ENCODE measurements at regions not wholly inside any gene's neighbourhood (a gene's known extent, or its start where the extent isn't known, plus 50 kb on each side); places are given as distances from the start of the nearest gene placed in this dataset.
"Not testable (repeated sequence)": the region's sequence is repeated elsewhere in the genome, so short reads cannot be mapped to it uniquely, and the experiment has no call there.

DNA sequence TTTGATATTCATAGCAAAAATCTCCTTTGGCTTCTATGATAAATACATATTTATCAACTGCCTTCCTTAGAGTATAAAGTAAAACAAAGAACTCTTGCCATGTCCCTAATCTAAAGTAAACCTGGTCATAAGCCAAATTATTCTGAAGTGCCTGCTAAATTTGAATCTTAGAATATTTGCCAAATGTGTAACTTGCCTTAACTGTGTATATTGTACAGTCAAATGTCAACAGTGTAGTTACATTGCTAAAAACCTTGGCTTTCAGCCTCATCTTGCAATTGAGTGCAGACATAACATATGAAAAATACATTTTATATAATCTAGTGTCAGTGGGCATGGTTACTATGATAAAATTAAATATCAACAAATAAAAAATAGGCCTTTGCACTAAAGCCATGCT, 583.4 kb upstream of the ADAMTS5 start:
- H3K27ac ChIP-seq: no peak overlapping the region
- TF ChIP-seq ZFX (IDR thresholded peaks at IDR 0.05) (no peak), CTCF (conservative IDR thresholded peaks at IDR 0.05) (no peak)

- TF ChIP-seq CTCF (conservative IDR thresholded peaks at IDR 0.05): no peak
- TF ChIP-seq ZFX (IDR thresholded peaks at IDR 0.05): no peak
Observed at GRCh38 chr21:27548486-27548885, 581.6 kb upstream of the ADAMTS5 start.

GRCh38 chr21:27545754-27546349, 579.0 kb upstream of the ADAMTS5 start:
- H3K27ac ChIP-seq: no peak overlapping the region
- TF ChIP-seq CTCF (conservative IDR thresholded peaks at IDR 0.05): no peak
- TF ChIP-seq ZFX (IDR thresholded peaks at IDR 0.05): no peak

More at GRCh38 chr21:27548486-27548885, 581.6 kb upstream of the ADAMTS5 start:
- H3K27ac ChIP-seq: no peak overlapping the region

DNA sequence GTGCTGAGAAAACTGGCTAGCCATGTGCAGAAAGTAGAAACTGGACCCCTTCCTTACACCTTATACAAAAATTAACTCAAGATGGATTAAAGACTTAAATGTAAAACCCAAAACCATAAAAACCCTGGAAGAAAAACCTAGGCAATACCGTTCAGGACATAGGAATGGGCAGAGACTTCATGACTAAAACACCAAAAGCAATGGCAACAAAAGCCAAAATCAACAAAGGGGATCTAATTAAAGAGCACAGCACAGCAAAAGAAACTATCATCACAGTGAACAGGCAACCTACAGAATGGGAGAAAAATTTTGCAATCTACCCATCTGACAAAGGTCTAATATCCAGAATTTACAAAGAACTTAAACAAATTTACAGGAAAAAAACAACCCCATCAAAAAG, 575.2 kb upstream of the ADAMTS5 start:
- H3K27ac ChIP-seq: not testable (repeated sequence)

- no peak overlapping the region for H3K27ac ChIP-seq
- TF ChIP-seq ZFX (IDR thresholded peaks at IDR 0.05) (no peak), CTCF (conservative IDR thresholded peaks at IDR 0.05) (no peak)
Observed at GRCh38 chr21:27536319-27536718, 569.4 kb upstream of the ADAMTS5 start.

- no peak overlapping the region for H3K27ac ChIP-seq
- TF ChIP-seq ZFX (IDR thresholded peaks at IDR 0.05): no peak
- TF ChIP-seq CTCF (conservative IDR thresholded peaks at IDR 0.05): no peak
Observed at GRCh38 chr21:27535188-27535587, 568.3 kb upstream of the ADAMTS5 start.

DNA sequence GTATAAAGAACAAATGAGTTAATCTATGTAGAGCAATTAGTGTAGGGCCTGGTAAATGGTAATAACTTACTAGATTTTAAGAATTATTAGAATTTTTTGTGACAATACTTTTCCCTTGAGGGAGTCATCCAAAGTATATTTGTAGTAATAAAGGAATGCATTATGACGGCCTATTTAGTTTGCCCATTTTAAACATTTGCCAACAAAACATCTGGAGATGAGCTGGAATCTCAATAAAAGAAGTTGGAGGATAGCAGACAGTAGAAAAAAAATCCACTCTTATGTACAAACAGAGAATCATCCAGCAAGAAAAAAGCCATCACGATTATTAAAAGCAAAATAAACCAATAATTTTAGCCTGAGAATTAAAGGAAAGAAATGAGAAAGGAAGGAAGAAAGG, 567.3 kb upstream of the ADAMTS5 start:
- no peak overlapping the region for H3K27ac ChIP-seq
- no peak for TF ChIP-seq ZFX (IDR thresholded peaks at IDR 0.05)
- no peak for TF ChIP-seq CTCF (conservative IDR thresholded peaks at IDR 0.05)

DNA sequence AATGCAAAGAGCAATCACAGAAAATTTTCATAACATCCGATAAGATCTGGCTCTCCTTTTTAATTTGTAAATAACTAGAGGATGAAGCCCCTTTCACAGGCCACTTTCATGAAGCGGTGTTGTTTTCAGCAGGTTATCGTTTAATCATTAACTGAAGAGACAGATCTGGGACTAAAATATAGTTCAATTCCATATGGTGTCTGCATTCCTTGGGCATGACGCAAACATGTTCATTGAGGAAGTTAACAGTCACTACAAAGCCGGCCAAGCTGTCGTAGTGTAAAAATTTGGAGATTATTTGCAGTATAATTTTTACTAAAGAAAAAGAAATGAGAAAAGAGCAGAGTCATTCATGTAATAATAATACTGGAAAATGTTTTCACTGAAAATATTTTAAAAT, 565.2 kb upstream of the ADAMTS5 start:
- H3K27ac ChIP-seq: no peak overlapping the region
- TF ChIP-seq ZFX (IDR thresholded peaks at IDR 0.05): no peak
